ENCODE measurements at regions not wholly inside any gene's neighbourhood (a gene's known extent, or its start where the extent isn't known, plus 50 kb on each side); places are given as distances from the start of the nearest gene placed in this dataset.

DNA sequence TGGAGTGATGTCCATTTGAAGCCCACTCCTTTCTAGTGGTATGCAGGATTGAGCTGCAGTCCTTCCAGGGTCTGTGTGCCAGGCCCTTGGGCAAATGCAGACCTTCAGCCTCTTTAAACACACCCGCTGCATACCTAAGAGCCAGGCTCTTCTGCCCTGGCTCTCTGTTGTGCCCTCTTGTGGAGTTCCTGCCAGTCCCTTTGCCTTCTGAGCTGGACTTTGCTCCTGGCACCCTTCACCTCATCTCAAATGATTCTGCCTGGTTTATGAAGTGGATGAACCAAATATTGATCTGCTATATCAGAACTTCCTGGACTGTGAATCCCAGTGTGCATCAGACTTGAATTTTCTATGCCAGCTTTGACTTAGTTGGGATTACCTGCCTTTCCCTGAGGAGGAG lies 158.8 kb downstream of the URB2 start:
- no peak overlapping the region for H3K27ac ChIP-seq (ENCODE audit: low read length)
- peaks cover 29% of the 10 kb centered on the region for H3K27me3 ChIP-seq (ENCODE audit: low read depth, low read length)
- H4K20me1 ChIP-seq (ENCODE audit: insufficient read depth, low read length): no peaks in the 10 kb centered on the region
- no peaks in the 10 kb centered on the region for H3K4me1 ChIP-seq (ENCODE audit: low read length)
- no peaks in the 10 kb centered on the region for H3K36me3 ChIP-seq (replicated peaks; ENCODE audit: low read depth, low read length)
- H3K9me3 ChIP-seq (ENCODE audit: insufficient read depth, low read length): peaks cover 18% of the 10 kb centered on the region; the same call in 1 of the 2 replicates
- no peak overlapping the region for H2AFZ ChIP-seq (ENCODE audit: low read depth, low read length)
- no peak overlapping the region for H3K4me2 ChIP-seq (ENCODE audit: low read length)
- no peak overlapping the region for H3K9ac ChIP-seq (ENCODE audit: low read length)
- TF ChIP-seq CTCF (IDR thresholded peaks at IDR 0.05; ENCODE audit: low read depth, low read length): no peak
- TF ChIP-seq EZH2phosphoT487 (IDR thresholded peaks at IDR 0.05; ENCODE audit: low read depth): no peak
- no peak overlapping the region for H3K4me3 ChIP-seq (ENCODE audit: low read length)
- H3K79me2 ChIP-seq (ENCODE audit: low read length): no peaks in the 10 kb centered on the region

DNA sequence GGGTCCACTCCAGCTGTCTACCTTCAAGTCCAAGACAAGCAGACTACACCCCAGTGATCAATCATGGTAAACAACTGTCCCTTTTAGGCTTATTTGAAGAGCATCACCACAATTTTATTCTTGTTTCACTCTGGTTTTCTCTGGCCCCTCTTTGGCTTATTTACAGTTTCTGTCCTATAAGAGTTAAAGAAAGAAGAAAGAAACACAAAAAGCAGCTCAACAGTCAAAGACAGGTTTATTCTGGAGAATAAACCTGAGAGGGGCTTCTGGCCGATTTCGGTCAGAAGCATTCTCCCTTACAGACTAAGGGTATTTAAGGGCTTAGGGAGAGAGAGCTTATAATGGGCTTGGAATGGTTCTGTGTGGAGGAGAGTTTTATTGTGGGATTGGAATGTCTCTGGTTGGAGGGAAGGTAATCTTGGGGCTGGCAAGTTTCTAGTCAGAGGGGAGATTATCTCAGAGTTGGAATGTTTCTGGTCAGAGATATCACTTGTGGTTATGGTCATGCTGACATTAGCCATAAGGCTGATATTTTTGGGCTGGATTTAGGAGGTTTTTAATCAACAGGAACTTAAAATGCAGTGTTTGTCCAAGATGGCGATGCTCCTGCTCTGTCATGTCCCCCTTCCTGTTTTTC lies 161.0 kb downstream of the URB2 start:
- Histone ChIP-seq H3K4me1 (ENCODE audit: low read length) (no peaks in the 10 kb centered on the region), H3K79me2 (ENCODE audit: low read length) (no peaks in the 10 kb centered on the region), H3K27me3 (ENCODE audit: low read depth, low read length) (peaks cover 23% of the 10 kb centered on the region), H3K27ac (ENCODE audit: low read length) (no peak overlapping the region), H2AFZ (ENCODE audit: low read depth, low read length) (no peak overlapping the region), H4K20me1 (ENCODE audit: insufficient read depth, low read length) (no peaks in the 10 kb centered on the region), H3K36me3 (replicated peaks; ENCODE audit: low read depth, low read length) (no peaks in the 10 kb centered on the region), H3K9ac (ENCODE audit: low read length) (no peak overlapping the region), H3K9me3 (ENCODE audit: insufficient read depth, low read length) (peaks cover 18% of the 10 kb centered on the region; the same call in 1 of the 2 replicates), H3K4me2 (ENCODE audit: low read length) (no peak overlapping the region), H3K4me3 (ENCODE audit: low read length) (no peak overlapping the region)
- TF ChIP-seq CTCF (IDR thresholded peaks at IDR 0.05; ENCODE audit: low read depth, low read length) (no peak), EZH2phosphoT487 (IDR thresholded peaks at IDR 0.05; ENCODE audit: low read depth) (no peak)

GRCh38 chr1:229788004-229788403 lies 162.0 kb downstream of the URB2 start:
- H2AFZ ChIP-seq (ENCODE audit: low read depth, low read length): no peak overlapping the region
- H3K4me3 ChIP-seq (ENCODE audit: low read length): no peak overlapping the region
- H3K4me2 ChIP-seq (ENCODE audit: low read length): no peak overlapping the region
- no peaks in the 10 kb centered on the region for H3K36me3 ChIP-seq (replicated peaks; ENCODE audit: low read depth, low read length)
- no peaks in the 10 kb centered on the region for H4K20me1 ChIP-seq (ENCODE audit: insufficient read depth, low read length)
- H3K4me1 ChIP-seq (ENCODE audit: low read length): no peaks in the 10 kb centered on the region
- TF ChIP-seq EZH2phosphoT487 (IDR thresholded peaks at IDR 0.05; ENCODE audit: low read depth) (no peak), CTCF (IDR thresholded peaks at IDR 0.05; ENCODE audit: low read depth, low read length) (no peak)
- peaks cover 20% of the 10 kb centered on the region for H3K27me3 ChIP-seq (ENCODE audit: low read depth, low read length)
- no peak overlapping the region for H3K9ac ChIP-seq (ENCODE audit: low read length)
- H3K79me2 ChIP-seq (ENCODE audit: low read length): no peaks in the 10 kb centered on the region
- no peak overlapping the region for H3K27ac ChIP-seq (ENCODE audit: low read length)
- H3K9me3 ChIP-seq (ENCODE audit: insufficient read depth, low read length): peaks cover 18% of the 10 kb centered on the region; the same call in 1 of the 2 replicates

GRCh38 chr1:229792012-229792975 lies 166.2 kb downstream of the URB2 start:
- no peaks in the 10 kb centered on the region for H3K4me1 ChIP-seq (ENCODE audit: low read length)
- peaks cover 26% of the 10 kb centered on the region for H3K27me3 ChIP-seq (ENCODE audit: low read depth, low read length)
- no peak overlapping the region for H3K4me3 ChIP-seq (ENCODE audit: low read length)
- H4K20me1 ChIP-seq (ENCODE audit: insufficient read depth, low read length): no peaks in the 10 kb centered on the region
- no peak overlapping the region for H3K9ac ChIP-seq (ENCODE audit: low read length)
- no peak overlapping the region for H3K27ac ChIP-seq (ENCODE audit: low read length)
- TF ChIP-seq EZH2phosphoT487 (IDR thresholded peaks at IDR 0.05; ENCODE audit: low read depth) (no peak), CTCF (IDR thresholded peaks at IDR 0.05; ENCODE audit: low read depth, low read length) (no peak)
- H3K4me2 ChIP-seq (ENCODE audit: low read length): no peak overlapping the region
- no peaks in the 10 kb centered on the region for H3K36me3 ChIP-seq (replicated peaks; ENCODE audit: low read depth, low read length)
- H3K79me2 ChIP-seq (ENCODE audit: low read length): no peaks in the 10 kb centered on the region
- H2AFZ ChIP-seq (ENCODE audit: low read depth, low read length): no peak overlapping the region
- H3K9me3 ChIP-seq (ENCODE audit: insufficient read depth, low read length): 0 out of 2 replicates have a peak, but pooled peaks cover 8% of the 10 kb centered on the region

Measured in OCI-LY3 (cell line).